LNCAP (cell line): ENCODE measurements at regions not wholly inside any gene's neighbourhood (a gene's known extent, or its start where the extent isn't known, plus 50 kb on each side); places are given as distances from the start of the nearest gene placed in this dataset.

ENCODE experiments used
- TF ChIP-seq, protein P1 (sequence below): fragments of 450-650 bp; IDR thresholded peaks from 2 replicates; pipeline ENCODE4 v1.5.1; 2017; ENCODE audit warnings: mild to moderate bottlenecking

DNA sequence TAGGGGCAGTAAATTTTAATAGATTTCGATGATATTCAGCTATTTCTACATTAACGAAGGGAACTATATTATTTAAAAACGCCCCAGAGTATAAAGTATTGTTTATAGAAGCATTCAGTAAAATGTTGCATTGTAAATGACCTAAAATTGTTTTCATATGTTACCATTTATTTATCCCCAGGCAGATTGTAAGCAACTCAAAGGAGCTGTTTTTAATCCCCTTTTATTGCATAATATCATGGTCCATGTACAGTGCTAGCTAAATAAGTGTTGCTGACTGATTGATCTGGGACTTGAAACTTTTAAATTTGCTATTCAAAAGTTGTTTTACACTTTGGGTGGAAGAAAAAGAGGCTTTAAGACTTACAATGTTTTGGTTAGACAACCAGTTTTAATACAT is 199.0 kb upstream of the SLC38A2 start:
- TF ChIP-seq, protein P1, sequence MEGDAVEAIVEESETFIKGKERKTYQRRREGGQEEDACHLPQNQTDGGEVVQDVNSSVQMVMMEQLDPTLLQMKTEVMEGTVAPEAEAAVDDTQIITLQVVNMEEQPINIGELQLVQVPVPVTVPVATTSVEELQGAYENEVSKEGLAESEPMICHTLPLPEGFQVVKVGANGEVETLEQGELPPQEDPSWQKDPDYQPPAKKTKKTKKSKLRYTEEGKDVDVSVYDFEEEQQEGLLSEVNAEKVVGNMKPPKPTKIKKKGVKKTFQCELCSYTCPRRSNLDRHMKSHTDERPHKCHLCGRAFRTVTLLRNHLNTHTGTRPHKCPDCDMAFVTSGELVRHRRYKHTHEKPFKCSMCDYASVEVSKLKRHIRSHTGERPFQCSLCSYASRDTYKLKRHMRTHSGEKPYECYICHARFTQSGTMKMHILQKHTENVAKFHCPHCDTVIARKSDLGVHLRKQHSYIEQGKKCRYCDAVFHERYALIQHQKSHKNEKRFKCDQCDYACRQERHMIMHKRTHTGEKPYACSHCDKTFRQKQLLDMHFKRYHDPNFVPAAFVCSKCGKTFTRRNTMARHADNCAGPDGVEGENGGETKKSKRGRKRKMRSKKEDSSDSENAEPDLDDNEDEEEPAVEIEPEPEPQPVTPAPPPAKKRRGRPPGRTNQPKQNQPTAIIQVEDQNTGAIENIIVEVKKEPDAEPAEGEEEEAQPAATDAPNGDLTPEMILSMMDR = no peak

DNA sequence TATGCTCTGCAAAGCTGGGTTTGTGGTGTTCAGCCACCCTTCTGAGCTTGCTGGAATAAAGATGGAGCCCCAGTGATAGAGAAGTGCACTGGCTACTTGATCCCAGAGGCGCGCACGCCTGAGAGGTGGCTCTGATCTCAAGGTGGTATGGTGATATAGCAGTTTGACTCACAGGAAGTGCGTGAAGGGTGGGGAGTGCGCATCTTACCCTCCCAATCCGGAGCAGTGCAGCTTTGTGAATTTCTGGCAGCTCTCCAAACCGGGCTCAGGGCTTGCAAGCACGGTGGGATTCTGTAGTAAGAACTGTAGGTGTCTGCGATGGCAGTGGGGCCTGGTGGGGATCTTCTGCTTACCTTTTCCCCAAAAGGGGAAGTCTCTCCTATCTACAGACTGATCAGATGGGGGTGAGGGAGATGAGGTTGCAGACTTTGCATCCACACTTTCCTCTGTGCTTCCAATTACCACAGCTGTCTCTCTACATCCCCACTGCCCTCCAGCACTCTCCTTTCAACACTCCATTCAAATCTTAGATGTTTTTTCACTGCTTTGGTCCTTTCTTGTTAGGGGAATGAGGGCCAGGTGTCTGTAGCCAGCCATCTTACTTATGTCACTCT is 197.4 kb upstream of the SLC38A2 start:
- TF ChIP-seq, protein P1 = no peak

DNA sequence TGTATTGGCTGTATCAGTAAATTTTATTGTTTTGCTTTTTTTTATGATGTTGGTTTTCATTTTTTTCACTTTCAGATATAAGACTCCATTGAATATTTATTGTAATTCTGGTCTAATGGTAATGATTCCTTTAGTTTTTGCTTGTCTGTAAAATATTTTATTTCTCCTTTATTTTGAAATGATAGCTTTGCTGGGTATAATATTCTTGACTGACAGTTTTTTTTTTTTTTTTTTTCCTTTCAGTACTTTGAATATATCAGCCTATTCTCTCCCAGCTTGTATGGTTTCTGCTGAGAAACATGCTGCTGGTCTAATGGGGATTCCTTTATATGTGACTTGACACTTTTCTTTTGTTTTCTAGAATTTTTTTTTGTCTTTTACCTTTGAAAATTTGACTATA is 195.1 kb upstream of the SLC38A2 start:
- TF ChIP-seq, protein P1 = no peak

DNA sequence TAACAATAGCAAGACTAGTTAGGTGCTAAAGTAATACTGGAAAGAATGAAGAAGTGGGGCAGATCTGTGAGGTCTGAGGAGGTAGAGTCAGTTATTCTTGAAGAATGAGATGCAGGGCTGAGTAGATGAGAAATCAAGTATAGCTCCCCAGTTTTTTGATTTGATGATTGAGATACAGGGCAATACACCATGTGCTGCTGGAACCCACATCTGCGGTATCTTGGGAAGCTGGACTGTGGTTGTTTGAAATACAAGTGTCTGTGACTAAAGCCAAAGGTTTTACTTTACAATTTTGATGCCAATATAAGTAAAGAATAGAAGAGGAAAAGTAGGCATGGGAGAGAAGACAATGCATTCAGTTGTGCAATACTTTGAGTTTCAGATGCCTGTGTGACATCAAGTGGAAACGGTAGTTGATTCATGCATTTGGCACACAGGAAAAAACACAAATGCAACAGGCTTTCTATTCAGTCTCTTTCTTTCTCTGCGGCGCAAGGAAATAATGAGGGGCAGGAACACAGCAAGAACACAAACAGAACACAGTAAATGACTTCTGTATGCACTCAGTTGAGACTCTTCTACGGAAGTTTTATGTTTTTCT is 190.2 kb upstream of the SLC38A2 start:
- TF ChIP-seq, protein P1 = no peak

DNA sequence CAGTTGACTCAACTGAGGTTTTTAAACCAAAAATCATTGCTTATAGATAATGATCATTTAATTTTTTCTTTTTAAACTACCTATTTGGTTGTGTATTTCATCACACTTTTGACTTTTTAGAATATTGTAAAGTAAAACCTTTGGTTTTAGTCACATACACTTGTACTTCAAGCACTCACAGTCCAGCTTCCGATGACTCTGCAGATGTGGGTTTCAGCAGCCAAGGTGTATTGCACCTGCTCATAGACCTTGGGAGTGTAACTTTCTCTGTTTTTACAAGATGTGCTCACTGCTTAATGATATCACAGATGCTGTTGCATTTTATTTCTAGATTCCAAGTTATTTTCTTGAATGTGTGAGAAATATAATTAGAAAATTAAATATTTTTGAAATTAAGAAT is 188.3 kb upstream of the SLC38A2 start:
- TF ChIP-seq, protein P1 = no peak

DNA sequence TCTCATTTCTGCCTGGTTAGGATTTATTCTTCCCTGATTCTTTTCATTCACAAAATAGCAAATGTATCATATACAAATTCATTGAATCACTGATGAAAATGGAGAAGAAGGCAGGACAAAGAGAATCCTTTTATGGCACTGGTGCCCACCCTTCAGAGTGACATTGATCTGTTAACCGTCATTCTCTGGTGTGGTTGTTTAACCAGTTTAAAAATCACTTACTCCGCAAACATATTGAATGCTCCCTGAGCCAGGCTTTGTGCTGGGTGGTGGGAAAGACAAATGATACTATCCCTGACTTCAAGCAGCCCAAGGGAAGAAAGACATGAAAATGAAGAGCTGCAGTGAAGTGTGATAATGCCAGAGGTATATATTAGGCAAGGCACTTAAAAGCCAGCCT is 187.5 kb upstream of the SLC38A2 start:
- TF ChIP-seq, protein P1 = no peak

DNA sequence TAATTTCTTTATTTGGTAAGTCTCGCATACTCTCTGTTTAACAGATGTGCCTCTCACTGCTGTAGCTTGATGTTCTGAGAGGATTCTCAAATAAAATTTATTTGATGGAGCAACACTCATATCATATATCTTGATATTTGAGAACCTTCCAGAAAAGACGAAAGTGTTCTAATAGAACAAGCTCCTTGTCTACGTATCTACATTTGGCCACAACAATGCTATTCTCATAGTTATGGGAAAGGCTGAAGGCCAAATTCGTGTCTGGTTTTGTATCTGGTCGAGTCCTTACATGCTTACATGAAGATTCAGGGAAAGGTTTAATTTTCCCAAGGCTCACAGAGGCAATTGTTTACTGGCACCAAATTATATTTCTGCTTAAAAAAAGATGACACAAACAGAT is 186.7 kb upstream of the SLC38A2 start:
- TF ChIP-seq, protein P1 = no peak

DNA sequence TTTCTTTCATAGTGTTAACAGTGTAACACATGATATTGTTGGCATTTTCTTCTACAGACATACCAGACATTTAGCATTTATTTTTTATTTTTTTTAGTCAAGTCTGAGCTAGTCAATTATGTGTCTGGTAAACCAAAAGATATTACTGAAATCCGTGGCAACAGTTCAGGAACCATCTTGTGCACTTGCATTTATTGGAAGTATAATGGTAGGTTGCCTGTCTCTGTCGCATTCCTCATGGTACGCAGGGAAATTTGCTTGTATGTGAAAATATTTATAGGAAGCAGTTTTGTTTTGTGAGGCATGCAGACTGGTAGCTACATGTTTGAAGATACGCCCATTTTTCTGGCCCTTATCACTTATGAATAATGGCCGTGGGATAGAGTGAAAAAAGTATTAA is 186.1 kb upstream of the SLC38A2 start:
- TF ChIP-seq, protein P1 = no peak
